ENCODE measurements at regions not wholly inside any gene's neighbourhood (a gene's known extent, or its start where the extent isn't known, plus 50 kb on each side); places are given as distances from the start of the nearest gene placed in this dataset.
"Not testable (repeated sequence)": the region's sequence is repeated elsewhere in the genome, so short reads cannot be mapped to it uniquely, and the experiment has no call there.

DNA sequence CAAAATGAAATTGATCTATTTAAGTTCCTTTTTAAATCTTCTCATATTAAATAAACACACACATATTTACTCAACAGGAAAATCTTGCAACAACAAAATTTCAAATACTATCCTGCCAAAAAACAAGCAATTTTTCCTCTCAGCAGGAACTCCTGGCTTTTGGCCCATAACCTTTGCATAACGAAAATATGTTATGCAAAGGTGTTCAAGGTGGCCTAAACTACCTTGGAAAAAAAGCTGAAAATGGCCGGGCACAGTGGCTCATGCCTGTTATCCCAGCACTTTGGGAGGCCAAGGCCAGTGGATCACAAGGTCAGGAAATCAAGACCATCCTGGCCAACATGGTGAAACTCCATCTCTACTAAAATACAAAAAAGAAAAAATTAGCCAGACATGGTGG, 424.3 kb upstream of the ZNF337 start:
- DNase-seq: not testable (repeated sequence)

DNA sequence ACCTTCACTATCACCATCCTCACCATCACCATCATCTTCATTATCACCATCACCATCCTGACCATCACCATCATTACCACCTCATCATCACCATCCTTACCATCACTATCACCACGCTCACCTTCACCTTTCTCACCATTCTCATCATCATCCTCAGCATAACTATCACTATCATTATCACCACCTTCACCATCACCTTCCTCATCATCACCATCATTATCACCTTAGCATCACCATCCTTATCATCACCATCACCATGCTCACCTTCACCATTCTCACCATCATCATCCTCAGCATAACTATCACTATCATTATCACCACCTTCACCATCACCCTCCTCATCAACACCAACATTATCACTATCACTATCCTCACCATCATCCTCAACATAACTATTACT, 397.8 kb upstream of the ZNF337 start:
- DNase-seq: not testable (repeated sequence)

DNA sequence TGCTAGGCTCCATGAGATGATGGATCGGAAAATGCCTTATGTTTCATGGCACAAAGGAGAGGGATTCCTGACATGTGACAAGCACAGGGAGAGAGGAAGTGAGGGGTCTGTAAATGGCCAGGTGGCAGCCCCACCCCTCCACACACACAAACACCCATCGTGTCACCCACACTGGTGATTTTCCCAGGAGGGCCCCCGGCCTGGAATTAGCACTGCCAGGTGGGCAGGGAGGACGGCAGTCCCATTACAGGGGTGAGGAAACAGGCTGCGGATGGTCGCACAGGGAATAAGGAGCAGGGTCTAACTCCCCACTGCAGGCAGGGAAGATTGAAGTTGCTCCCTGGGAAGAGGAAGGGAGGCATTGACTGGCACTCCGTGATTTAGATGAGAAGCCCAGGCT, 395.3 kb upstream of the ZNF337 start:
- DNase-seq: not testable (repeated sequence)

DNA sequence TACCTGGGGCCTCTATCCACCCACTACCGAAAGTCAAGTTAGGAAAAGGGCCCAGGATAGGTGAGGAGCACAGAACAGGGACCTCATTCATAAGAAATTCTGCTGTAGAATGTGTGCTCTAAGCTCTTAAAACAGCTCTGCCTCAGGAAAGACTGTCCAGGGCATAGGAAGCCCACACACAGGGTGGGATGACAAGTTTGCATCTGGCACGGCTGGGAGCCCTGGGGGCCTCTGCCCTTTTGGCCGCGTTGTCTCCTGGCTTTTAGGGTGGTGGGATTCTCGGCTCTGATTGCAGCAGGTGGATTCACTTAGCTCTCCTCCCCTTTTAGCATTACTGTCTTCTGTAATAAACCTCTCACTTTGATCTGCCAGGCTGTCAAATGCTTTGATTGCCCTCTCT, 389.5 kb upstream of the ZNF337 start:
- DNase-seq: not testable (repeated sequence)

DNA sequence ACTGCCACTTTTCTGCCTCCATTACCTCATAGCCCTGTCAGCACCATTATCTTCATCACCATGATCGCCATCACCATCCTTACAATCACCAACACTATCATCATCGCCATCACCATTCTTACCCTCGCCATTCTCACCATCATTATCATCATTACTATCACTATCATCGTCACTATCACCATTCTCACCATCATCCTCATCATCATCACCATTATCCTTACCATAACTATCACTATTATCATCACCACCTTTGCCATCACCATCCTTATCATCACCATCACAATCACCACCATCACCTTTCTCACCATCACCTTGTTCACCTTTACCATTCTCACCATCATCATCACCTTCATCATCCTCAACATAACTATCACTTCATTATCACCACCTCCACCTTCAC, 377.3 kb upstream of the ZNF337 start:
- DNase-seq: not testable (repeated sequence)

DNA sequence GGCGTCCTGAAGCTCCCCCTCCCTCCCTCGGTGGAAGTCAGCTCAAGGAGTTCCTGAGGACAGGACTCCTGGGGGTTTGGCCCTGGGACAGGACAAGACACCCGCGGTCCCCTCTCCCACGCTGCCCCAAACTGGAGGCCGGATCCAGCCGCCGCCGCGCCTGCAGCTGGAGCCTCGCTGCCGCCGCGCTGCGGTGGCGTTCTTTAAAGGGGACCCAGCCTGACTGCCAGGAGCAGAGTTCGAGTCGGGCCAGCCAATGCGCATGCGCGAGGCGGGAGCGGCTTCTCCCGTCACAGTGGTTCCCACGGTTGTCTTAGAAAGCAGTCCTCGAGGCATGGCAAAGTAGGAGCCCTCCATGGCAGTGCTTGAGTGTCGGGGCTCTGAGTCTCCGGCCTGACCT, 362.7 kb upstream of the ZNF337 start:
- not testable (repeated sequence) for DNase-seq

DNA sequence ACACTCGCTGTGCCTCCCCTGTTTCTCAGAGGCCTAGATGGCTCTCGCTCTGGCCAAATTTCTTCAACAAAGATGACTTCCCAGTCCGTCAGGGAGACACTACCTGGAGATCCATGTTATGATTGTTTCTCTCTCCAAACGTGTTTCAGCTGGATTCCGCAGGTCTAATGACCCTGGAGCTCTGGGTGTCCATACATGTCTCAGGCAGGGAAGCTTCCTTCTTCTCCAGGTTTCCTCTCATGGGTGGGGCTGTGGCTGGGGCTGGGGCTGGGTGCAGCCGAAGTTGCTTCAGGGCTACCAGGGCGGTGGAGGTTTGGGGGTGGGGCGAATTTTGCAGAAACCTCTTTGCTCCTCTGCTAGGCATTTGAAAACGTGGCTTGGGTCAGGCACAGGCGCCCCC, 361.8 kb upstream of the ZNF337 start:
- DNase-seq: not testable (repeated sequence)

DNA sequence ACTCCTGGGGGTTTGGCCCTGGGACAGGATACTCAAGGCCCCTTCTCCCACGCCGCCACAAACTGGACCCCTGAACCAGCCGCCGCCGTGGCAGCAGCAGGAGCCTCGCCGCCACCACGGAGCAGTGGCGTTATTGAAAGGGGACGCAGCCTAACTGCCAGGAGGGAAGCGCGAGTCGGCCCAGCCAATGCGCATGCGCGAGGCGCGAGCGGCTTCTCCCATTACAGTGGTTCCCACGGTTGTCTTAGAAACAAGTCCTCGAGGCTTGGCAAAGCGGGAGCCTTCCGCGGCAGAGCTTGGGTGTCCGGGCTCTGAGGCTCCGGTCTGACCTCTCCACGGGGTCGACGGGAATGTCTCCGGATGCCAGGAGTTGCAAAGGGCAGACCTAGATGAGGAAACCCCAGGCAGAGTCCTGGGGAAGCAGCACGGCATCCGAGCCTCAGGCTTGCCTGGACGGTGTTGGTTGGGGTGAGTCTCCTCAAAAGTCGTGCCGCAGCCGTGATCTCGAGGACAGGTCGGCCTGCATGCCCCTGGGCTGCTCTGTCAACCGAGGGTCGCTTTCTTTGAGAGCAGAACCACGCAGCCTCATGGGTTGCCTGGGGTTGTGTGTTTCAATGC, 360.6 kb upstream of the ZNF337 start:
- DNase-seq: not testable (repeated sequence)

DNA sequence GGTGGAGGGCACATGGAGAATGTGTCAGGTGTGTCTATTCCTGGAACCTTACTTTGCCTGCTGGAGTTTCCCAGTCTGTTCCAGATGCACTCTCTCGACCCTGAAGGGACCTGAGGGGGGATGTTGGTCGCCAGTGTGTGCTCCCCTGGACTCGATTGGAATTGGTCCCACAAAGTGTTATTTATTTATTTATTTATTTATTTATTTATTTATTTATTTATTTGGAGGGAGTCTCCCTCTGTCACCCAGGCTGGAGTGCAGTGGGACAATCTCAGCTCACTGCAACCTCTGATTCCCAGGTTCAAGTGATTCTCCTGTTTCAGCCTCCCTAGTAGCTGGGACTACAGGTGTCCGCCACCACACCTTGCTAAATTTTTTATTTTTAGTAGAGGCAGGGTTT, 329.1 kb upstream of the ZNF337 start:
- DNase-seq: not testable (repeated sequence)

DNA sequence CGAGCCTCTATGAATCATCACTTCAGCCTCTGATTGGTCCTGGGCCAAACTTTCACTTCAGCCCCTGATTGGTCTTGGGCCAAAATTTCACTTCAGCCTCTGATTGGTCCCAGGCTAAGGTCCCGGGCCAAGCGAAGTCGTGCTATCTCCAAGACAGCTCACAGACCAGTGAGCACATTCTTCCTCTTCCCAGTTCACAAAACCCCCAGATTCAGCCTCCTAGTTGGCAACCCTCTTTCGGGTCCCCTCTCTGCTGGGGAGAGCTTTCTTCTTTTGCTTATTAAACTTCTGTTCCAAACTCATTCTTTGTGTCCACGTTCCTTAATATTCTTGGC, 314.3 kb upstream of the ZNF337 start:
- not testable (repeated sequence) for DNase-seq

DNA sequence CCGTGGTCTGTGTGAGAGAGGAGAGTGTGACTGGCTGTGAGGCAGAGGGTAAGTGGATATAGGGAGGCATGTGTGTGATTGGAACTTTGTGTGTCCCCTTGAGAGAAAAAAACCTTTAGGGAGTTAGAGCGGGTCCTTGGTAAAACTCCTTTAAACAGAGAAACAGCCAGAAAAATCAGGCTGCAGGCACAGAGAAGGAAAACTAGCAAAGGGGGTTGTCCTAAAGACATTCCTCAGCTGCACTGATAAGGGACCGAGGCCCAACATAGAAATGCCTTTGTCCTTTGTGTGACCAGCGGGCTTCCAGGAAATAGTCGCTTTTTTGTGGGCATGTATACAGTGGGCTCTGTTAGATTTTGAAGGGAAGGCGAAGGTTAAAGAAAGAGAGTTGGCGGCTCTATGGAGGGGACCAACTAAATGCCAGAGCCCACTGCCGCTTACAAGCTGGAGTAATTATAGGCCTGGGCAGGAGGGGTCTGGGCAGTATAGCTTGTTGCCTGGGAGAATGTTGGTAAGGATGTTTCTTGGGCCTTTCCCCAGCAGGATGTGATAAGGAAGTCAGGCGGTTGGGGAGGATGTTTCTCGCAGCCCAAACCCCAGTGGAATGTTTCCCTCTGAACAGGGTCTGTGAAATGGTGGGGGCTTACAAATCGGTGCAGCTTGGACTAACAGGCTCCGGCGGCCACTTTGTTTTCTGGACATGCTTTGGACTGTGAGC, 313.7 kb upstream of the ZNF337 start:
- DNase-seq: peak; percentile 45

DNA sequence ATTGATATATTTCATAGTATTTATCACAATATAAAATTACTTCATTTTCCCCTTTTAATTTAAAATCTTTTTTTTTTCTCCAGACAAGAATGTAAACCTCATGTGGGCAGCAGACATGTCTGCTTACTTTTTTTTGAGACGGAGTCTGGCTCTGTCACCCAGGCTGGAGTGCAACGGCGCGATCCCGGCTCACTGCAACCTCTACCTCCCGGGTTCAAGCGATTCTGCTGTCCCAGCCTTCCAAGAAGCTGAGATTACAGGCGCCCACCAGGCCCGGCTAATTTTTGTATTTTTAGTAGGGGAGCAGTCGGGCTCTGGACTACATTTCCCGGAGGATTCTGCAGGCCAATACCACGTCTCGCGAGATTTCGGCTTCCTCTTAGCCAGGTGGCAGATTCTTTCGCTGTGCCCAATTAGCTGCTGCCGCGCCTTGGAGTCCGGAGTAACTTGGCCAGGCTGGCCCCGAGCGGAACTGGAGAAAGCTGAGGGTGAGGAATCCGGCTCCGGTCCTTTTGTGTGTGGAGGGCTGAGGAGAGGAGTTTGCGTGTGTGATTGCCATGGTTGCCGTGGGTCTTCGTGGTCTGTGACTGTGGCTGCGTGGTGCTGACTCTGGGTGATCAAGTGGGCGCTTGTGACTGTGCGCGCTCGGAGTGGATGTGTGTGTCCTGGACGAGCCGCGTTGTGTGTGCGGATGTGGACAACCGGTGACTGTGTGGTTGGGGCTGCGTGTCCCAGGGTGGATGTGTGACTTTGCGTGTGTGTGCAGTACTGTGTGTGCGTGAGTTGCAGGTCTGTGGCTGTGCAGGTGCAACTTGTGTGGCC, 313.0 kb upstream of the ZNF337 start:
- DNase-seq: peak; percentile 94

DNA sequence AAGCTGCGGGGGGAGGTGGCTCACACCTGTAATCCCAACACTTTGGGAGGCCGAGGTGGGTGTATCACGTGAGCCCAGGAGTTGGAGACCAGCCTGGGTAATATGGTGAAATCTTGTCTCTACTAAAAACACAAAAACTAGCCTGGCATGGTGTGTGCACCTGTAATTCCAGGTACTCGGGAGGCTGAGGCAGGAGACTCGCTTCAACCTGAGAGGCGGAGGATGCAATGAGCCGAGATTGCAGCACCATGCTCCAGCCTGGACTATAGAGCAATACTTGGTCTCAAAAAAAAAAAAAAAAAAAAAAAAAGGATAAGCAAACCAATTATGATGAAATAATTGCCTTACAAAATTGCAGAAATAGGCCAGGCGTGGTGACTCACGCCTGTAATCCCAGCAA, 311.4 kb upstream of the ZNF337 start:
- not testable (repeated sequence) for DNase-seq

DNA sequence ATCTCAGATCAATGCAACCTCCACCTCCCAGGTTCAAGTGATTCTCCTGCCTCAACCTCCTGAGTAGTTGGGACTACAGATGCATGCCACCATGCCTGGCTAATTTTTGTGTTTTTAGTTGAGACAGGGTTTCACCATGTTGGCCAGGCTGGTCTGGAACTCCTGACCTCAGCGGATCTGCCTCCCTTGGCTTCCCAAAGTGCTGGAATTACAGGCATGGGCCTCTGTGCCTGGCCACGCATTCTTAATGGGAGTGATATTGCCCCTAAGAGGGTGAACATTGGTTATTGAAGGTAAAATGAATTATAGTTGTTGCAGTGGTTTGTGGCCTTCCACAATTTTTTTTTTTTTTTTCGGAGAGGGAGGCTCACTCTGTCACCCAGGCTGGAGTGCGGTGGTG, 309.5 kb upstream of the ZNF337 start:
- DNase-seq: not testable (repeated sequence)

DNA sequence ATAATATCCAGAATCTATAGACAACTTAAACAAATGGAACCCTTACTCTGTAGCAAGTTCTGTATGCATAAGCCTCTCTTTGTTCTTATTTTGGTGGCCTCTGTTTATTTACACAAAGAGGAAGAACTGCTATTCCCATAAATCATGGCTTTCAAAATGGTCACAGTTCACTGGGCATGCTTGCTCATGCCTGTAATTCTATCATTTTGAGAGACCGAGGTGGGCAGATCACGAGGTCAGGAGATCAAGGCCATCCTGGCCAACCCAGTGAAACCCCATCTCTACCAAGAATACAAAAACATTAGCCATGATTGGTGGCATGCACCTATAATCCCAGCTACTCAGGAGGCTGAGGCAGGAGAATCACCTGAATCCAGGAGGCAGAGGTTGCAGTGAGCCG, 307.3 kb upstream of the ZNF337 start:
- DNase-seq: not testable (repeated sequence)

DNA sequence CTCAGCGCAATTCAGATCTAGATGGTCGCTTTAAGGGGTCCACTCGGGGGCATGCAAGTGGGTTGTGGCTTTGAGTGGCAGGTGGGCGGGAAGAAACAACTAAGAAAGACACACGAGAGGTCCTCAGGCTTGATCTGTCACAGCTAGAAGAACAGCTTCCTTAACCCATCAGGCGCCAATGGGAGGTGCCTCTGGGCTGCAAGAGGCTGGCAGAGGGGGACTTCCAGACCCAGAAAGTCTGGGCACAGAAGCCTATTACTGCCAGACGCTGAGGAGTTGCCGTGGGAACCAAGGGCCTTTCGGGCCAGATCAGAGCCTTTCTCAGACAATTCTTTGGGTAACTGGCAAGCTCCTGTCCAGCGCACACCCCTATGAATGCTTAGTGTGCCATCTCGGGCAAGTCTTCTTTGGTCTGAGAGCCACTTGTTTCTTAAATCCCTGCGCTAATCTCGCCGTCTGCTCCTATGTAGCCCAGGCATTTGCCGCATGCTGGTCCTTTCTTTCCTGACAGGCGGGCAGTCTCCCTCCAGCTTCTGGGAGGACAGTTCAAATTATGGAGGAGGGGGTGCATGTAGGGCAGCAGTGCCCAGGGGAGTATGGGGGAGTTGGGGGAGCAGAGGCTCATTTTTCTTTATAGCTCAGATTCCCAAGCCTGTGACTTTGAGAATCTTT, 300.9 kb upstream of the ZNF337 start:
- DNase-seq: not testable (repeated sequence)

DNA sequence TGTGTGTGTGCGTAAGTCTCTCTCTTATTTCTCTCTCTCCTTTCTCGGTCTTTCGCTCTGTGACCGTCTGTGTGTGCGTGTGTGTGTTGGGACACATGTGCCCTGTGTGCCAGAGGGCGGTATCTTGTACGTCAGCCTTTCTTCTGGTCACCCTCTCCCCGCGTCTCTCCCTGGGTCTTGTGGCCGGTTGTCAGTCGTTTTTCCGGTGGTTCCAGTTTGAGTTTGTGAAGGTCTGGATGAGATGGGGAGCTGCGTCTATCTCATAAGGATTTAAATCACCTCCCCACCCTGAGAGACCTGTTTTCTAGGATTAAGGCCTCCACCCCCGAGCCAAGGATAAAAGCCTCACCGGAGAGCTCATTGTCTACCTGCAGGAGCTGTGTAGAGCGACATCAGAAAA, 295.5 kb upstream of the ZNF337 start:
- DNase-seq: no peak

DNA sequence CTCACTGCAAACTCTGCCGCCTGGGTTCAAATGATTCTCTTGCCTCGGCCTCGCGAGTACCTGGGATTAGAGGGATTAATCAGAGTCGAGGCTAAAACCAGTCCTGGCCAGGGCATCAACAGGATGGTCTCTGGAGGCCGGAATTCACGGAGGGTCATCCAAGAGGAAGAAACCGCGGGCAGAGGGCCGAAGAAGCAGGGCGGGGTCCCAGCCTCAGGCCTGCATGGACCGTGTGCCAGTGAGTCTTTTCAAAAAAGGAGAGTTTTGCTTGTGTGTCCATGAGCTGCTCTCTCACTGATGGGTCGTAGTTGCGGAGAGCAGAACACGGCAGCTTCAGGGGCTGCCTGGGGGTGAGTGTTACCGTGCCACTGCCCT, 295.1 kb upstream of the ZNF337 start:
- DNase-seq: no peak

DNA sequence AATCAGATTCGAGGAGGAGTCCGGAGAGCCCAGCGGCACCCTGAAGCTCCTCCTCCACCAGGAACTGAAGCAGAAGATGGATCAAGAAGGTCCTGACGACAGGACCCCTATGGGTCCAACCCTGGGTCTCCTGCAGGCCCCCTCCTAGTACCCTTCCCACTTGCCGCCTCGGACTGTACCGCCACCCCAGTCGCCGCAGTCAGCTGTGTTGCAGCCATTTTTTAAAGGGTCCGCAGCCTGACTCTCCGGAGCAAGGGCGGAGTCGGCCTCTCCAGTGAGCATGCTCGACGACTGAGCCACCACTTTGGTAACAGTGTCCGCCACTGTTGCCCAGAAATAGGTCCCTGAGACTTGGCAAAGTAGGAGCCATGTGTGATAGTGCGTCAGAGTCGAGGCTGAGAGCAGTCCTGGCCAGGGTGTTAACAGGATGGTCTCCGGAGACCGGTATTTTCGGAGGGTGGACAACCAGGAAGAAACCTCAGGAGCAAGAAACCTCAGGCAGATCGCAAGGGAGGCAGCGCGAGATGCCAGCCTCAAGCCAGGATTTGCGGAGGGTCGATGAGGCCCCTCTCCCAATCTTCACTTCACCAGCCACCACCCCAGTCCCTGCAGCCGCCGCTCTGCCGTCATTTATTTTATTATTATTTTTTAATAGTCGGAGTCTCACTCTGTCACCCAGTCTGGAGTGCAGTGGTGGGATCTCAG, 294.6 kb upstream of the ZNF337 start:
- no peak for DNase-seq

DNA sequence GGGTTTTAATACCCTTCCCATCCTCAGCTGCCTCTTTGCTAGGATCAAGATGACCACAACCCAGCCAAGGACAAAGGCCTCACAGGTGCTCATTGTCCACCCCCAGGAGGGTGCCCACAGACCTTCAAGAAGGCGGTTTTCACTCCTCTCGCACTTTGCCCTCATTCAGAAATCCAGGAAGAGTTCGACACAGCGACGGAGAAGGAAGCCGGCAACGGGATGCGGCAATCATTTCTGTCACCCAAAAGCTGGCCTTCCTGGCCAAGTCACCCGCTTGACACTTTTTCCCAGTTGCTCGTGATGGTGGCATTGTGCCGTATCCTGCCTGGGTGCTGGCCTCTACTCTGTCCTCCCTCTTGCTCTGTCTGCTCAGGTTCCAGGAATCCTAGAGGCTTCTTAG, 293.0 kb upstream of the ZNF337 start:
- DNase-seq: not testable (repeated sequence)

DNA sequence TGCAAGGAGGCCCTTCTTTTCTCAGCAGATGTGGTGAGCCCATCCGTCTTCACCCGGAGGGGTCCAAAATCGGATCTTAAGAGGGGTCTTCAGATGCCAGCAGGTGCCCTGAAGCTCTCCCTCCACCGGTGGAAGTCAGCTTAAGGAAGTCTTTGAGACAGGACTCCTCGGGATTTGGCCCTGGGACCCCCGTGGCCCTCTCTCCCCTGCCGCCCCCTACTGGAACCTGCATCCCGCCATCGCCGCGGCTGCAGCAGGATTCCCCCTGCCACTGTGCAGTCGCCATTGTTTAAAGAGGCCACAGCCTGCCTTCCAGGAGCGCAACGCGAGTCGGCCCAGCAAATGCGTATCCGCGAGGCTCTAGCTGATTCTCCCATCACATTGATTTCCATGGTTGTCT, 292.5 kb upstream of the ZNF337 start:
- no peak for DNase-seq

DNA sequence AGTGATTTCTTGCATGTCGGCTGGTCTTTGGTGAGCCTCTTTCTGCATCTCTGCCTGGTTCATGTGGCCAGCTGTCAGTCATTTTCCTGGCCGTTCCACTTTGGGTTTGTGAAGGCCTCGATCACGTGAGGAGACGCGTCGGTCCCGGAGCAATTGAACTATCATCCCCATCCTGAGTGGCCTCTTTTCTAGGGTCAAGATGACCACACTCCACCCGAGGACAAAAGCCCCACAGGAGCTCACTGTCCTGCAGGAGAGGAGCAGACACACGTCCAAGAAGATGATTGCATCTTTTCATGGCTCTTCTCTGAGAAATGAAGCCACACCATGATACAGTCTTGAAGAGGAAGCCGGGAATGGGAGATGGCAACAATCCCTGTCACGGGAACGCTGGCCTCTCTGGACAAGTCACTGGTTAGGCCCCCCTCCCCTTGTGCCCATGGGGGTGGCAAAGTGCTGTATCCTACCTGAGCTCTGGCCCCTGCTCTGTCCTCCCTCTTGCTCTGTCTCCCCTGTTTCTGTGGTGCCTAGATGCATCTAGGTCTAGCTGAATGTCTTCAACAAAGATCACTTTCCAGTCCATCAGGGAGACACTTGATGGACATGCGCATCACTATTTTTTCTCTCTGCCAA, 291.4 kb upstream of the ZNF337 start:
- not testable (repeated sequence) for DNase-seq
